OCI-LY7 (cell line): ENCODE measurements at regions not wholly inside any gene's neighbourhood (a gene's known extent, or its start where the extent isn't known, plus 50 kb on each side); places are given as distances from the start of the nearest gene placed in this dataset.

Experiments used
- EZH2phosphoT487 ChIP-seq: fragments of 200-600 bp; sonication (generic); IDR thresholded peaks from 2 replicates; pipeline ENCODE4 v1.6.1; 2018; ENCODE audit warnings: low read depth, borderline replicate concordance, mild to moderate bottlenecking, mixed run types, antibody characterized with exemption, low read length, moderate library complexity, mixed read lengths
- TF ChIP-seq, protein P1 (sequence below): fragments of 200-600 bp; sonication (generic); conservative IDR thresholded peaks from 2 replicates; pipeline ENCODE4 v1.5.1; 2014; ENCODE audit warnings: mild to moderate bottlenecking, antibody characterized with exemption, low read length, moderate library complexity, mixed read lengths

DNA sequence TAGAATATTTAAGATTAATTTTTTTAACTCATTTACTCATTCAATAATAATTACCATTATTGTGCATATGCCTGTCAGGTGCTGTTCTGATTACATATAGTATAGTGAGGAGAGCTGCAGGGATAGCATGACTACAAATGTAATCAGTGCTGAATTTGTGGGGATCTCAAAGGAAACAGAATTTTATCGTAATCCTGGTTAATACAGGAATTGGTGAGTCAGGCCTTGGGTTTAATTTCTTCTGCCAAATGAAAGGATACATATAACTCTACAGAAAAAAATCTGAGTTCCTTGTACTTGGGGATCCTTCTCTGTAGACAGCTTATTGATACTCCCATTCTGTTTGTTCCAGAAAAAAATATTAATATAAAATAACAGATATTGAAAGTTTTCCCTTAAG is 297.2 kb downstream of the GJA1 start:
- TF ChIP-seq, protein P1, sequence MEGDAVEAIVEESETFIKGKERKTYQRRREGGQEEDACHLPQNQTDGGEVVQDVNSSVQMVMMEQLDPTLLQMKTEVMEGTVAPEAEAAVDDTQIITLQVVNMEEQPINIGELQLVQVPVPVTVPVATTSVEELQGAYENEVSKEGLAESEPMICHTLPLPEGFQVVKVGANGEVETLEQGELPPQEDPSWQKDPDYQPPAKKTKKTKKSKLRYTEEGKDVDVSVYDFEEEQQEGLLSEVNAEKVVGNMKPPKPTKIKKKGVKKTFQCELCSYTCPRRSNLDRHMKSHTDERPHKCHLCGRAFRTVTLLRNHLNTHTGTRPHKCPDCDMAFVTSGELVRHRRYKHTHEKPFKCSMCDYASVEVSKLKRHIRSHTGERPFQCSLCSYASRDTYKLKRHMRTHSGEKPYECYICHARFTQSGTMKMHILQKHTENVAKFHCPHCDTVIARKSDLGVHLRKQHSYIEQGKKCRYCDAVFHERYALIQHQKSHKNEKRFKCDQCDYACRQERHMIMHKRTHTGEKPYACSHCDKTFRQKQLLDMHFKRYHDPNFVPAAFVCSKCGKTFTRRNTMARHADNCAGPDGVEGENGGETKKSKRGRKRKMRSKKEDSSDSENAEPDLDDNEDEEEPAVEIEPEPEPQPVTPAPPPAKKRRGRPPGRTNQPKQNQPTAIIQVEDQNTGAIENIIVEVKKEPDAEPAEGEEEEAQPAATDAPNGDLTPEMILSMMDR: no peak
- TF ChIP-seq EZH2phosphoT487: no peak
